CD14-positive monocyte (primary cell): ENCODE measurements at regions not wholly inside any gene's neighbourhood (a gene's known extent, or its start where the extent isn't known, plus 50 kb on each side); places are given as distances from the start of the nearest gene placed in this dataset.

Experiments used
- DNase-seq, 3 donors: peaks; one replicate each; pipeline ENCODE4 v3.0.0-alpha.2; 2011 to 2022
- H2AFZ ChIP-seq: 2 replicates; pipeline ENCODE4 v1.6.0; 2012; ENCODE audit warnings: mild to moderate bottlenecking, low read depth, low read length, inconsistent platforms; ENCODE audit not compliant: insufficient read depth, poor library complexity, severe bottlenecking
- H3K27ac ChIP-seq, 2 donors: 1 replicate in 1 of 2; 2 replicates in 1 of 2; pipeline ENCODE4 v1.5.1; 2012 to 2013; ENCODE audit warnings: low read length in 2 of 2, control low read depth in 1 of 2, inconsistent platforms in 1 of 2, low read depth in 1 of 2, mild to moderate bottlenecking in 1 of 2
- H3K27me3 ChIP-seq, 2 donors: one replicate each; pipeline versions ENCODE4 v1.6.0 to v1.6.1; 2011 to 2013; ENCODE audit warnings: low read length in 2 of 2; ENCODE audit not compliant: control insufficient read depth in 2 of 2, insufficient read depth in 2 of 2
- H3K36me3 ChIP-seq, 2 donors: replicated peaks in 1 of 2; 1 replicate in 1 of 2; 2 replicates in 1 of 2; pipeline versions ENCODE4 v1.5.1 to v1.6.1; 2012 to 2013; ENCODE audit warnings: low read length in 2 of 2, control low read depth in 1 of 2, inconsistent platforms in 1 of 2, mild to moderate bottlenecking in 1 of 2; ENCODE audit not compliant: insufficient read depth in 2 of 2, control insufficient read depth in 1 of 2
- H3K4me1 ChIP-seq, 2 donors: 1 replicate in 1 of 2; 2 replicates in 1 of 2; pipeline versions ENCODE4 v1.5.1 to v1.6.1; 2012 to 2013; ENCODE audit warnings: low read length in 2 of 2, control low read depth in 1 of 2, inconsistent platforms in 1 of 2, mild to moderate bottlenecking in 1 of 2, moderate library complexity in 1 of 2; ENCODE audit not compliant: insufficient read depth in 2 of 2, control insufficient read depth in 1 of 2
- H3K4me2 ChIP-seq: replicated peaks from 2 replicates; pipeline ENCODE3; 2012; ENCODE audit warnings: low read length, moderate library complexity, mild to moderate bottlenecking; ENCODE audit not compliant: poor library complexity, severe bottlenecking; ENCODE audit errors: extremely low read depth
- H3K4me3 ChIP-seq, 3 experiments: fragments of 200-600 bp in 1 of 3; sonication (generic) in 1 of 3; replicated peaks in 1 of 3; 1 replicate in 2 of 3; 2 replicates in 1 of 3; pipeline ENCODE4 v1.5.1; 2011 to 2013; ENCODE audit warnings: low read length in 3 of 3, mild to moderate bottlenecking in 3 of 3, control low read depth in 2 of 3, low read depth in 2 of 3, inconsistent platforms in 1 of 3, moderate library complexity in 1 of 3
- H3K79me2 ChIP-seq: 2 replicates; pipeline ENCODE4 v1.6.0; 2012; ENCODE audit warnings: mild to moderate bottlenecking, control low read depth, inconsistent platforms, low read length, moderate library complexity; ENCODE audit not compliant: insufficient read depth
- H3K9ac ChIP-seq: 2 replicates; pipeline ENCODE4 v1.6.0; 2017; ENCODE audit warnings: low read length, mild to moderate bottlenecking; ENCODE audit not compliant: insufficient read depth, poor library complexity, severe bottlenecking
- H3K9me3 ChIP-seq, 2 donors: replicated peaks in 1 of 2; 1 replicate in 1 of 2; 2 replicates in 1 of 2; pipeline versions ENCODE4 v1.5.1 to v1.6.1; 2012 to 2013; ENCODE audit warnings: low read length in 2 of 2, control low read depth in 1 of 2; ENCODE audit not compliant: control insufficient read depth in 1 of 2, insufficient read depth in 1 of 2
- H4K20me1 ChIP-seq: 2 replicates; pipeline ENCODE4 v1.6.0; 2012; ENCODE audit warnings: mild to moderate bottlenecking, low read length, control low read depth, moderate library complexity; ENCODE audit not compliant: insufficient read depth
- H3K27ac Mint-ChIP-seq, 7 donors: one replicate each; pipeline ENCODE4 v1.8.0; 2020; ENCODE audit warnings: mild to moderate bottlenecking in 7 of 7, mixed read lengths in 7 of 7, moderate library complexity in 6 of 7, inconsistent platforms in 2 of 7
- H3K27me3 Mint-ChIP-seq, 3 donors: one replicate each; pipeline ENCODE4 v1.8.0; 2021 to 2022; ENCODE audit warnings: low read depth in 3 of 3, mild to moderate bottlenecking in 3 of 3, mixed read lengths in 3 of 3, moderate library complexity in 3 of 3, inconsistent platforms in 1 of 3
- H3K36me3 Mint-ChIP-seq, 2 donors: one replicate each; pipeline ENCODE4 v1.8.0; 2020; ENCODE audit warnings: mixed read lengths in 2 of 2, inconsistent platforms in 1 of 2, mild to moderate bottlenecking in 1 of 2
- H3K4me1 Mint-ChIP-seq: one replicate; pipeline ENCODE4 v1.8.0; 2020; ENCODE audit warnings: mild to moderate bottlenecking, mixed read lengths
- H3K4me3 Mint-ChIP-seq, 2 donors: one replicate each; pipeline ENCODE4 v1.8.0; 2020; ENCODE audit warnings: mild to moderate bottlenecking in 2 of 2, mixed read lengths in 2 of 2, moderate library complexity in 1 of 2
- H3K9me3 Mint-ChIP-seq, 7 donors: one replicate each; pipeline ENCODE4 v1.8.0; 2020 to 2022; ENCODE audit warnings: mixed read lengths in 7 of 7, mild to moderate bottlenecking in 6 of 7, moderate library complexity in 6 of 7, inconsistent platforms in 2 of 7
- CTCF ChIP-seq: fragments of 200-600 bp; IDR thresholded peaks from one replicate; pipeline ENCODE4 v1.8.0; 2022; ENCODE audit warnings: antibody characterized with exemption, mild to moderate bottlenecking
- WGBS: methylation state at CpG from one replicate; pipeline ENCODE4 v1.1.5; 2013; ENCODE audit warnings: missing lambda C conversion rate; ENCODE audit not compliant: insufficient coverage; 5-methylcytosine and 5-hydroxymethylcytosine counted together
- intact Hi-C, 2 donors: fragments of 100-400 bp; cut with micrococcal nuclease; formaldehyde crosslinking; loops; one replicate each; pipeline versions ENCODE4 v1.15.0 to v1.15.1; 2023

GRCh38 chr20:6940876-6941275 lies 173.4 kb downstream of the BMP2 start:
- Mint-ChIP-seq H3K27ac (no peak overlapping the region), H3K36me3 (no peaks in the 10 kb centered on the region), H3K4me3 (no peak overlapping the region), H3K27me3 (peaks cover 0 to 5% (median 2%) of the 10 kb centered on the region in 3 donors), H3K4me1 (no peaks in the 10 kb centered on the region), H3K9me3 (peaks cover 0 to 4% (median 0%) of the 10 kb centered on the region in 7 donors)
- Histone ChIP-seq H3K27me3 (no peaks in the 10 kb centered on the region), H3K4me3 (no peak overlapping the region), H3K4me1 (no peaks in the 10 kb centered on the region), H3K9me3 (no peaks in the 10 kb centered on the region), H3K36me3 (no peaks in the 10 kb centered on the region), H3K4me2 (no peak overlapping the region), H2AFZ (no peak overlapping the region), H3K9ac (no peak overlapping the region), H3K27ac (no peak overlapping the region), H3K79me2 (no peaks in the 10 kb centered on the region), H4K20me1 (no peaks in the 10 kb centered on the region)
- TF ChIP-seq CTCF, result no peak
- DNase-seq, result no peak
- intact Hi-C loops, result no loop called here
- WGBS, result no CpG with 5 or more reads among the region's 2 CpGs

DNA sequence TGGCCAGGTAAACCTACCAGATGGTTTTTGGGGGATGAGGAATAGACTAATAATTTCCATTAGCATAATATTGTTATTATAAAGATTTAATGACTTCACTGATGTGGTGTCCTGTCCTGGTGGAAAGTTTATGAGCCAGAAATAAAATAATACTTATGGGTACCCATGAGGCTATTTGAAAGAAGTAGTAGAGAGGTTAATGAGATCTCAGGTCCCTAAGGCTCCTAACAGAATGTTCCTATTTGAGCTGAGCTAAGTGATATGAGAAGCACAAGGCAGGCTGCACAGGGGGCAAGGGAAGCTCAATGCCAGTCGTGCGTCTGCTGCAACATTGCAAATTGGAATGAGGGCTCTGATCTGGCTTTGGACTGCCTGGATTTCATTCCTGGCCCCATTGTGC lies 174.1 kb downstream of the BMP2 start:
- no peak for DNase-seq
- H3K79me2 ChIP-seq, result no peaks in the 10 kb centered on the region
- Mint-ChIP-seq H3K9me3 (peaks cover 0 to 4% (median 0%) of the 10 kb centered on the region in 7 donors), H3K4me3 (no peak overlapping the region), H3K27ac (no peak overlapping the region), H3K4me1 (no peaks in the 10 kb centered on the region), H3K36me3 (no peaks in the 10 kb centered on the region), H3K27me3 (peaks cover 0 to 4% (median 0%) of the 10 kb centered on the region in 3 donors)
- WGBS, result 100% methylated on average over 2 of the region's 2 CpGs
- no peaks in the 10 kb centered on the region for H3K27me3 ChIP-seq
- H3K27ac ChIP-seq, result no peak overlapping the region
- H3K9me3 ChIP-seq, result no peaks in the 10 kb centered on the region
- no peak overlapping the region for H3K4me3 ChIP-seq
- no peaks in the 10 kb centered on the region for H3K36me3 ChIP-seq
- H3K4me1 ChIP-seq, result no peaks in the 10 kb centered on the region
- no peak overlapping the region for H3K9ac ChIP-seq
- TF ChIP-seq CTCF, result no peak
- H4K20me1 ChIP-seq, result no peaks in the 10 kb centered on the region
- no peak overlapping the region for H3K4me2 ChIP-seq
- intact Hi-C loops, result no loop called here
- no peak overlapping the region for H2AFZ ChIP-seq
